Osteoblast (primary cell): ENCODE measurements at regions not wholly inside any gene's neighbourhood (a gene's known extent, or its start where the extent isn't known, plus 50 kb on each side); places are given as distances from the start of the nearest gene placed in this dataset.

Experiments used
- DNase-seq: peaks from one replicate; pipeline ENCODE4 v3.0.0; 2011; ENCODE audit warnings: low spot score, mixed read lengths; ENCODE audit not compliant: insufficient read length; ENCODE audit errors: missing footprints
- H2AFZ ChIP-seq: 2 replicates; pipeline ENCODE4 v1.6.0; 2011; ENCODE audit warnings: mild to moderate bottlenecking, low read length
- H3K27ac ChIP-seq: 2 replicates; pipeline ENCODE4 v1.5.1; 2011; ENCODE audit warnings: mild to moderate bottlenecking, low read depth, low read length, moderate library complexity
- H3K27me3 ChIP-seq: 2 replicates; pipeline ENCODE4 v1.6.0; 2012; ENCODE audit warnings: mild to moderate bottlenecking, control low read depth, inconsistent platforms, low read length, moderate library complexity; ENCODE audit not compliant: insufficient read depth
- H3K36me3 ChIP-seq: 2 replicates; pipeline ENCODE4 v1.5.1; 2011; ENCODE audit warnings: mild to moderate bottlenecking, low read length, control low read depth, moderate library complexity; ENCODE audit not compliant: insufficient read depth
- H3K4me1 ChIP-seq: 2 replicates; pipeline ENCODE4 v1.5.1; 2011; ENCODE audit warnings: mild to moderate bottlenecking, low read length, control low read depth, moderate library complexity; ENCODE audit not compliant: insufficient read depth
- H3K4me2 ChIP-seq: 2 replicates; pipeline ENCODE4 v1.6.0; 2011; ENCODE audit warnings: mild to moderate bottlenecking, low read length; ENCODE audit not compliant: insufficient read depth
- H3K4me3 ChIP-seq: fragments of 200-600 bp; sonication (generic); 3 replicates; pipeline ENCODE4 v1.5.1; 2012; ENCODE audit warnings: mild to moderate bottlenecking, low read length, inconsistent platforms; ENCODE audit not compliant: insufficient read depth
- H3K79me2 ChIP-seq: 2 replicates; pipeline ENCODE4 v1.6.0; 2012; ENCODE audit warnings: mild to moderate bottlenecking, low read length, control low read depth, inconsistent platforms; ENCODE audit not compliant: insufficient read depth
- H3K9me3 ChIP-seq: 2 replicates; pipeline ENCODE4 v1.5.1; 2011; ENCODE audit warnings: low read depth, low read length, control low read depth
- H4K20me1 ChIP-seq: 2 replicates; pipeline ENCODE4 v1.6.0; 2012; ENCODE audit warnings: mild to moderate bottlenecking, low read length, control low read depth; ENCODE audit not compliant: insufficient read depth
- TF ChIP-seq, protein P1 (sequence below): IDR thresholded peaks from 2 replicates; pipeline ENCODE4 v1.5.1; 2011; ENCODE audit warnings: mild to moderate bottlenecking, low read depth, low read length, moderate library complexity; ENCODE audit errors: extremely low read depth

DNA sequence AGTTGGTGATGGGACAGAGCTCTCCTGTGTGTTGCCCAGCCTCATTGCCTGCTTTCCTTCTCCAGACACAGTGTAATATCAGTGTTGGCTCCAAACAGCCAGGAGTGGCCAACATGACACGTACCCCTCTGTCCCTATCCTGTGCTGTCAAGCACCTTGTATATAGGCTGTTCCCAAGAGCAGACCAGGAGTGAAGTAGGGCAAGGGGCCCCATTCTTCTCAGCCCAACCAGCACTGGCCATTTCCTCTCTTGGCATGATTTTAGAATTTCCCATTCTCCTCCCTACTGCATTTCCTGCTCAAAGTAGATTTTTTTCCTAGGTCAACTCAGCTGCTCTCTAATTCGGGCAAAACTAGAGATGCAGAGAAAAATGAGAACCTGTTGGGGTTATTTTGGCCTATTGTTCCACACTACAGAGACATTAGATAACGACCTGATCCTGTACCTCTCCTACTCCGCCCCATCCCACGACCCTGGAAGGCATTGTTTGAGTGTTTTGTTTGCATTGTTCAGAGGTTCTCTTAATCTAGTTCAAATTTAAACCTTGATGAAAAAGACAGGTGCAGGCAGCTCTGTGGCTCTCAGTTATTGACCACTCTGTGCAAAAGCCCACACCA lies 95.6 kb downstream of the RASSF10 start:
- Histone ChIP-seq H4K20me1 (no peaks in the 10 kb centered on the region), H3K9me3 (no peaks in the 10 kb centered on the region), H3K4me2 (no peak overlapping the region), H3K4me3 (no peak overlapping the region), H3K36me3 (no peaks in the 10 kb centered on the region), H3K79me2 (no peaks in the 10 kb centered on the region), H2AFZ (no peak overlapping the region), H3K4me1 (no peaks in the 10 kb centered on the region), H3K27ac (no peak overlapping the region), H3K27me3 (peaks cover 4% of the 10 kb centered on the region)
- DNase-seq: no peak
- TF ChIP-seq, protein P1, sequence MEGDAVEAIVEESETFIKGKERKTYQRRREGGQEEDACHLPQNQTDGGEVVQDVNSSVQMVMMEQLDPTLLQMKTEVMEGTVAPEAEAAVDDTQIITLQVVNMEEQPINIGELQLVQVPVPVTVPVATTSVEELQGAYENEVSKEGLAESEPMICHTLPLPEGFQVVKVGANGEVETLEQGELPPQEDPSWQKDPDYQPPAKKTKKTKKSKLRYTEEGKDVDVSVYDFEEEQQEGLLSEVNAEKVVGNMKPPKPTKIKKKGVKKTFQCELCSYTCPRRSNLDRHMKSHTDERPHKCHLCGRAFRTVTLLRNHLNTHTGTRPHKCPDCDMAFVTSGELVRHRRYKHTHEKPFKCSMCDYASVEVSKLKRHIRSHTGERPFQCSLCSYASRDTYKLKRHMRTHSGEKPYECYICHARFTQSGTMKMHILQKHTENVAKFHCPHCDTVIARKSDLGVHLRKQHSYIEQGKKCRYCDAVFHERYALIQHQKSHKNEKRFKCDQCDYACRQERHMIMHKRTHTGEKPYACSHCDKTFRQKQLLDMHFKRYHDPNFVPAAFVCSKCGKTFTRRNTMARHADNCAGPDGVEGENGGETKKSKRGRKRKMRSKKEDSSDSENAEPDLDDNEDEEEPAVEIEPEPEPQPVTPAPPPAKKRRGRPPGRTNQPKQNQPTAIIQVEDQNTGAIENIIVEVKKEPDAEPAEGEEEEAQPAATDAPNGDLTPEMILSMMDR: no peak

DNA sequence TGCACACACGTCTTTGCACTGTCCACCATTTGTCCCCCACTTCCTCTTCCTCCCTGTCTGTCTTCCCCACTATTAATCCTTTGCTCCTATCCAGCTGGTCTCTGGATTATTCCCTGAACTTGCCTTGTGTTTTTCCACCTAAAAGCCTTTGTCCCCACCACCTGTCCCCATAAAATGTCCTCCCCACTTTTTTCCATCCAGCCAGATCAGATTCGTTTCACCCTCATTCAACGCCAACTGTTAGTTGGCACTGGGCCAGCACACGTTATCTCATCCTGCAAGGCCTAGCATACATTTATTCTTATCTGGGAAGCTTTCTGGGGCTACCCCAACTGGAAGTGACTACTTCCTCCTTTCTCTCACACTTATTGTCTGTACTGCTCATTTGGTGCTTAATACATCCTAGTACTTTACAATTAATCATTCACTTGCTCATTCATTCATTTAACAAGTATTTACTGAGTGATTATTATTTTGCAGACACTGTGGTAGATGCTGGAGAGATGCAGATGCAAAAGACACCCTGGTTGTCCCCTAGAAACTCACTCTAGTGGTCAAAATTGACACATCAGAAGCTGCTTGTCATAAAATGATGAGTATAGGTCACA lies 96.2 kb downstream of the RASSF10 start:
- no peaks in the 10 kb centered on the region for H4K20me1 ChIP-seq
- no peak overlapping the region for H2AFZ ChIP-seq
- TF ChIP-seq, protein P1: no peak
- DNase-seq: no peak
- no peaks in the 10 kb centered on the region for H3K79me2 ChIP-seq
- H3K27me3 ChIP-seq: peaks cover 4% of the 10 kb centered on the region
- H3K4me1 ChIP-seq: no peaks in the 10 kb centered on the region
- no peak overlapping the region for H3K27ac ChIP-seq
- no peaks in the 10 kb centered on the region for H3K9me3 ChIP-seq
- no peak overlapping the region for H3K4me2 ChIP-seq
- H3K4me3 ChIP-seq: no peak overlapping the region
- H3K36me3 ChIP-seq: no peaks in the 10 kb centered on the region

DNA sequence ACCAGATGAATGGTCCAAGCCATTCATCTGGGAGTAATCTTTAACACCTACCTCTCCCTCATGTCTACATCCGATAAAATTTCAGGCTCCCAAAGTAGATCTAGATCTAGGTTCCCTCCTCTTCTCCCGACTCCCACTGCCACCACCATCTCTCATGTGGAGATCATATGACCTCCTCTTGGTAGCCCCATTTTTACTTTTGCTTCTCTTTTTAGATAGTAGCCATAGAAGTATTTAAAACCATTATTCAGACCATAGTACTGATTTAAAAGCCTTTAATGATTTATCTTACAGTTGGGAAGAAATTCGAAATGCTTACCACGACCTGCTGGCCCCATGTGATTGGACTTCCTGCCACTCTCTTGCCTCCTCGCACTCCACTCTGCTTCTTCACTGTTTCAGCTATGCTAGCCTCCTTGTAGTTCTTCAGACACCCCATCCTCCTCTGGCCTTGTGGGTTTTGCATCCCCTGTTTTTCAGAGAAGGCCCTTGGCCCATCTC lies 98.5 kb downstream of the RASSF10 start:
- Histone ChIP-seq H3K36me3 (no peaks in the 10 kb centered on the region), H4K20me1 (no peaks in the 10 kb centered on the region), H3K27ac (no peak overlapping the region), H3K27me3 (peaks cover 4% of the 10 kb centered on the region), H3K9me3 (no peaks in the 10 kb centered on the region), H3K4me1 (peaks cover 13% of the 10 kb centered on the region), H2AFZ (no peak overlapping the region), H3K4me3 (no peak overlapping the region), H3K79me2 (no peaks in the 10 kb centered on the region), H3K4me2 (no peak overlapping the region)
- TF ChIP-seq, protein P1: no peak
- no peak for DNase-seq

DNA sequence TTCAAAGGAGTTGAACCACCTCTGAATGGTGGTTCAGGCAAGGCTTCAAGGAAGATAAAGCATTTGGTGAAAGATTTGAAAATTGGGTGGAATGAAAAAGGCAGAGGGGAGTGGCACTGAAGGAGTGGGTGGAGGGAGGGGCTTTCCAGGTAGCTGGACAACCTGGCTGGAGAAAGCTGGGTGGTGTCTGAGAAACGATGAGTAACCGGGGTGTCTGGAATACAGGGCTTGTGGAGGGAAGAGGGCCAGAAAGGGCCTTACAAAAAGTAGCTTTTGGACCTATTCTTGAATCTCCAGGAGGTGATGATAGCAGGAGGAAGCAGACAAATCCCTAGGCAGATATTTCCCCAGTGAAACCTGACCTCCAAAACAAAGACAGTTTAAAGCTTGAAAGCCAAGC lies 99.3 kb downstream of the RASSF10 start:
- peaks cover 13% of the 10 kb centered on the region for H3K4me1 ChIP-seq
- no peaks in the 10 kb centered on the region for H3K36me3 ChIP-seq
- H2AFZ ChIP-seq: no peak overlapping the region
- no peak for DNase-seq
- H3K27me3 ChIP-seq: no peaks in the 10 kb centered on the region
- no peaks in the 10 kb centered on the region for H3K79me2 ChIP-seq
- H3K4me3 ChIP-seq: no peak overlapping the region
- no peaks in the 10 kb centered on the region for H4K20me1 ChIP-seq
- no peak overlapping the region for H3K27ac ChIP-seq
- H3K4me2 ChIP-seq: no peak overlapping the region
- H3K9me3 ChIP-seq: no peaks in the 10 kb centered on the region
- TF ChIP-seq, protein P1: no peak
